ENCODE measurements at regions not wholly inside any gene's neighbourhood (a gene's known extent, or its start where the extent isn't known, plus 50 kb on each side); places are given as distances from the start of the nearest gene placed in this dataset.
"Not testable (repeated sequence)": the region's sequence is repeated elsewhere in the genome, so short reads cannot be mapped to it uniquely, and the experiment has no call there.

DNA sequence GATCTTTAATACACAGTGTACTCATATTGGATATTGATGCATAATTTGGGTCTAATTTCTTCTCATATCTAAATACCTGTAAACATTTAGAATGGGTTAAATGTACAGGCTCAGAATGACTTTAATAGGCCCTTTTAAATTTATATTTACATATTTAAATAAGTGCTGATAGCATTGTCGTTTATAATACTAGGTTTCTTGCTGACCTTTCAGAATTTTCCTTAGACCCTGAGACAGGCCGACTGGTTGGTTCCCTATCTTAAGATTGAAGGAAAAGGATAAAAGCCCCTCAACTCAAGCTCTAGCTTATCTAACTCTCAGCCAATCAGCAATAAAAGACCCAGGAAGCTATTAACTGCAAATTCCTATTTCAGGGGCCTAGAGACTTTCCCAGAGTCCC is 67.8 kb upstream of the HNMT start:
- no peak for TF ChIP-seq CTCF (conservative IDR thresholded peaks at IDR 0.05; ENCODE audit: low read depth)
- POLR2A ChIA-PET (ENCODE audit: low non-redundant PET), result no interaction called here
- CTCF ChIA-PET, result no interaction called here
- DNase-seq (ENCODE audit: low spot score), result no peak
- no peak overlapping the region for H3K27ac ChIP-seq

DNA sequence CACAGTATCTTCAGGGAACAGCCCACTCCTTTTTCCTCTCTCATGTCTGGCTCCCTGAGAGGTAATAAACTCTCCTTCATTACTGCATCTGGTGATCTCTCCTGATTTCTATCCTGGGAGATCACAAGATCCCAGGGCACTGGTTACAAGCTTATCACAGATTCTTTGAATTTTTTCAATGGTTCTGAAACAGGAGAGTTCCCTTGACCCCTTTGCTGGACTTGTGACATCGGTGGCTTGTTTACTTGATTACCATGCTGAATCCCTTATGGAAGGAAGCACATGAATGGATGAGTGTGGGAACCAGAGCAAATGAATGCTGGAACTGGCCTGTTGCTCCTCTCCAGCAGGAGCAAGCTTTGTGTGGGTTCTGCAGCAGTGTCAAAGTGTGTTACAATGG is 67.2 kb upstream of the HNMT start:
- DNase-seq (ENCODE audit: low spot score), result no peak
- H3K27ac ChIP-seq, result no peak overlapping the region
- CTCF ChIA-PET, result no interaction called here
- TF ChIP-seq CTCF (conservative IDR thresholded peaks at IDR 0.05; ENCODE audit: low read depth), result no peak
- POLR2A ChIA-PET (ENCODE audit: low non-redundant PET), result no interaction called here

- POLR2A ChIA-PET (ENCODE audit: low non-redundant PET), result no interaction called here
- CTCF ChIA-PET, result interaction anchor here (0.6 to 0.7 kb wide), 3 partner anchors 10 to 28 kb away, joined by 3 to 6 read pairs (median 4); no protein-coding TSS in a partner anchor
- TF ChIP-seq CTCF (conservative IDR thresholded peaks at IDR 0.05; ENCODE audit: low read depth), result no peak
Observed at GRCh38 chr2:137900421-137901141, 63.7 kb upstream of the HNMT start.

GRCh38 chr2:137910641-137911040 is 53.6 kb upstream of the HNMT start:
- peak; percentile 67 for TF ChIP-seq CTCF (conservative IDR thresholded peaks at IDR 0.05; ENCODE audit: low read depth)
- ChIA-PET POLR2A (ENCODE audit: low non-redundant PET) (interaction anchor here (0.7 kb wide), 1 partner anchor 49 kb away, joined by 10 read pairs; no protein-coding TSS in a partner anchor), CTCF (interaction anchor here (0.6 to 1.9 kb wide), 5 partner anchors 10 to 919 kb away, joined by 3 to 5 read pairs (median 3); no protein-coding TSS in a partner anchor)
- DNase-seq (ENCODE audit: low spot score), result peak; percentile 18
- H3K27ac ChIP-seq, result no peak overlapping the region

More at GRCh38 chr2:137900421-137901141, 63.7 kb upstream of the HNMT start:
- no peak for DNase-seq (ENCODE audit: low spot score)
- H3K27ac ChIP-seq, result no peak overlapping the region

DNA sequence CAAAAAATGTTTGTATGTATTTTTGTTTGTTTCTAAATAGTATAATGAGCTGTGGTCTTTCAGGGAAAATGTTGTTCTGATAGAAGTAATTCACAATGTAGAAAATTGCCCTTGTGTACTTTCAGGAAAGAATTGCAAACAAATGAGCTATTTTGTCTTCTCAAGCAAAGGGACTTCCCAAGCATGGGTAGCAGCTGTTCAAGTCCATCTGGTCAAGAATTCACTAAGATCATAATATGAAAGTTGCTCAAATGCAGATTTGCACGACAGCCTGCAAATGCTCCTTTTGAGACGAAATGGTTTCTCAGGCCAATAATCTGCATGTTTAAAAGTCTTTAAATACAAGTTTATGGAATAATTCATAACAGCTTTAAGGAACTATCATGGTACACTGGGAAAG is 51.9 kb upstream of the HNMT start:
- no peak for TF ChIP-seq CTCF (conservative IDR thresholded peaks at IDR 0.05; ENCODE audit: low read depth)
- DNase-seq (ENCODE audit: low spot score), result no peak
- ChIA-PET POLR2A (ENCODE audit: low non-redundant PET) (no interaction called here), CTCF (interaction anchor here (1.1 to 1.8 kb wide), 2 partner anchors 874 to 914 kb away, joined by 4 to 5 read pairs; no protein-coding TSS in a partner anchor)
- no peak overlapping the region for H3K27ac ChIP-seq

- TF ChIP-seq CTCF (conservative IDR thresholded peaks at IDR 0.05; ENCODE audit: low read depth), result no peak
- no peak overlapping the region for H3K27ac ChIP-seq
- ChIA-PET POLR2A (ENCODE audit: low non-redundant PET) (no interaction called here), CTCF (no interaction called here)
- no peak for DNase-seq (ENCODE audit: low spot score)
Observed at GRCh38 chr2:137913169-137913568, 51.1 kb upstream of the HNMT start.

GRCh38 chr2:137913648-137914047 is 50.6 kb upstream of the HNMT start:
- POLR2A ChIA-PET (ENCODE audit: low non-redundant PET); CTCF ChIA-PET; DNase-seq (ENCODE audit: low spot score); H3K27ac ChIP-seq: not testable (repeated sequence)
